ENCODE measurements at regions not wholly inside any gene's neighbourhood (a gene's known extent, or its start where the extent isn't known, plus 50 kb on each side); places are given as distances from the start of the nearest gene placed in this dataset.

- no peak for TF ChIP-seq POU6F1 (CRISPR knock-in tag; IDR thresholded peaks at IDR 0.05; ENCODE audit: borderline replicate concordance, low read depth)
- TF ChIP-seq PPARA (CRISPR knock-in tag; IDR thresholded peaks at IDR 0.05; ENCODE audit: borderline replicate concordance): no peak
- no peak for TF ChIP-seq RARB (CRISPR knock-in tag; IDR thresholded peaks at IDR 0.05)
Observed at GRCh38 chr11:28820296-28820989, 712.3 kb downstream of the METTL15 start (continued).

- no peak for ATAC-seq
- no peak for TF ChIP-seq CSRNP3 (CRISPR knock-in tag; IDR thresholded peaks at IDR 0.05)
- no peak for TF ChIP-seq PATZ1 (CRISPR knock-in tag; IDR thresholded peaks at IDR 0.05; ENCODE audit: borderline replicate concordance)
- no peak for TF ChIP-seq ESRRG (CRISPR knock-in tag; IDR thresholded peaks at IDR 0.05)
- no peak for TF ChIP-seq ZFP3 (CRISPR knock-in tag; IDR thresholded peaks at IDR 0.05)
- TF ChIP-seq ZC3H10 (CRISPR knock-in tag; IDR thresholded peaks at IDR 0.05): no peak
- TF ChIP-seq TOX (CRISPR knock-in tag; IDR thresholded peaks at IDR 0.05; ENCODE audit: borderline replicate concordance): no peak
- TF ChIP-seq ZFP30 (CRISPR knock-in tag; IDR thresholded peaks at IDR 0.05): no peak
- TF ChIP-seq RARB (CRISPR knock-in tag; IDR thresholded peaks at IDR 0.05): no peak
- no peak for TF ChIP-seq ZNF565 (CRISPR knock-in tag; conservative IDR thresholded peaks at IDR 0.05; ENCODE audit: low read depth)
- no peak for TF ChIP-seq ARNTL (CRISPR knock-in tag; IDR thresholded peaks at IDR 0.05; ENCODE audit: borderline replicate concordance, low read depth)
- TF ChIP-seq GLIS3 (CRISPR knock-in tag; IDR thresholded peaks at IDR 0.05): no peak
- no peak for TF ChIP-seq CREB5 (CRISPR knock-in tag; IDR thresholded peaks at IDR 0.05; ENCODE audit: low read depth)
Observed at GRCh38 chr11:28819741-28820140, 711.6 kb downstream of the METTL15 start.

GRCh38 chr11:28815110-28815509 lies 706.9 kb downstream of the METTL15 start:
- TF ChIP-seq TSHZ2 (CRISPR knock-in tag; IDR thresholded peaks at IDR 0.05): no peak
- TF ChIP-seq SNAI2 (CRISPR knock-in tag; IDR thresholded peaks at IDR 0.05): no peak
- no peak for TF ChIP-seq TOX (CRISPR knock-in tag; IDR thresholded peaks at IDR 0.05; ENCODE audit: borderline replicate concordance)
- TF ChIP-seq ESRRG (CRISPR knock-in tag; IDR thresholded peaks at IDR 0.05): no peak
- TF ChIP-seq ZFP30 (CRISPR knock-in tag; IDR thresholded peaks at IDR 0.05): no peak
- no peak for TF ChIP-seq OSR1 (CRISPR knock-in tag; IDR thresholded peaks at IDR 0.05)
- no peak for TF ChIP-seq ZNF8 (CRISPR knock-in tag; IDR thresholded peaks at IDR 0.05)
- TF ChIP-seq POU6F1 (CRISPR knock-in tag; IDR thresholded peaks at IDR 0.05; ENCODE audit: borderline replicate concordance, low read depth): no peak
- no peak for TF ChIP-seq PPARA (CRISPR knock-in tag; IDR thresholded peaks at IDR 0.05; ENCODE audit: borderline replicate concordance)
- TF ChIP-seq ZNF565 (CRISPR knock-in tag; conservative IDR thresholded peaks at IDR 0.05; ENCODE audit: low read depth): no peak
- no peak for TF ChIP-seq PATZ1 (CRISPR knock-in tag; IDR thresholded peaks at IDR 0.05; ENCODE audit: borderline replicate concordance)
- no peak for TF ChIP-seq ISL1 (CRISPR knock-in tag; IDR thresholded peaks at IDR 0.05)
- no peak for TF ChIP-seq GLIS3 (CRISPR knock-in tag; IDR thresholded peaks at IDR 0.05)
- TF ChIP-seq CSDC2 (CRISPR knock-in tag; IDR thresholded peaks at IDR 0.05): no peak
- TF ChIP-seq ZFP3 (CRISPR knock-in tag; IDR thresholded peaks at IDR 0.05): no peak
- TF ChIP-seq ARNTL (CRISPR knock-in tag; IDR thresholded peaks at IDR 0.05; ENCODE audit: borderline replicate concordance, low read depth): no peak
- no peak for TF ChIP-seq CREB5 (CRISPR knock-in tag; IDR thresholded peaks at IDR 0.05; ENCODE audit: low read depth)
- ATAC-seq: no peak
